ENCODE measurements at regions not wholly inside any gene's neighbourhood (a gene's known extent, or its start where the extent isn't known, plus 50 kb on each side); places are given as distances from the start of the nearest gene placed in this dataset.
A peak's percentile ranks its signal among the peaks of the same experiment; 100 is the strongest.
"Not testable (repeated sequence)": the region's sequence is repeated elsewhere in the genome, so short reads cannot be mapped to it uniquely, and the experiment has no call there.

DNA sequence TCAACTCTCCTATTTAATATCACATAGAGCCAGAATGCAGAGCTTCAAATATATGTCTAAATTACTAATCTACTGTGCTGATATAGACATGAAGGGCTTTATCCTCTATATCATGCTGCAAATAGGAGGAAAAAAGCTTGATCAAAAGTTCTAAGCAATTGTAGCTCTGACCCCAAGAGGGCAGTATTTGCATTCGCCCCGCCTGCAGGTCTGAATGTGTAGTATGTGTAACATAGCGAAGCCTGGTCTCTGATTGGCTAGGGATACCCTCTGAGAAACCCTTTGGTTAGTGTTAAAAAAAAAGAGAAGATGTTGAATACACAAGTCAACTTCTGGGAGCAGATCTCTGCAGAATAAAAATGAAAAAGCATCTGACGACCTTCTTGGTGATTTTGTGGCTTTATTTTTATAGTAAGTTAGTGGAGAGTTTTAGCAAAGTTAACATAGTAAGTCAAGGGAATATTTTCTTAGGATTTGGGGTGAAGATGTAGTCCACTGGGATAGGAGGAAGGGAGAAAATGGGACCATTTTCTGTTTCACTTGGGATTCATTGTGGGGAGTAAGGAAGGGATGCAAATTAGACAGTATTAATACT lies 151.6 kb upstream of the OR4E1 start:
- no TSS peak for BruUV-seq (replicated peaks)
- Mint-ChIP-seq H3K27me3 (ENCODE audit: unreplicated experiment) (peaks cover 54% of the 10 kb centered on the region), H3K4me3 (ENCODE audit: low read depth, unreplicated experiment) (no peak overlapping the region), H3K36me3 (ENCODE audit: insufficient read depth, unreplicated experiment) (no peaks in the 10 kb centered on the region), H3K4me1 (ENCODE audit: low read depth, unreplicated experiment) (no peaks in the 10 kb centered on the region), H3K27ac (ENCODE audit: unreplicated experiment) (no peak overlapping the region), H3K9me3 (ENCODE audit: low read depth, unreplicated experiment) (no peaks in the 10 kb centered on the region)
- TF ChIP-seq, protein P1, sequence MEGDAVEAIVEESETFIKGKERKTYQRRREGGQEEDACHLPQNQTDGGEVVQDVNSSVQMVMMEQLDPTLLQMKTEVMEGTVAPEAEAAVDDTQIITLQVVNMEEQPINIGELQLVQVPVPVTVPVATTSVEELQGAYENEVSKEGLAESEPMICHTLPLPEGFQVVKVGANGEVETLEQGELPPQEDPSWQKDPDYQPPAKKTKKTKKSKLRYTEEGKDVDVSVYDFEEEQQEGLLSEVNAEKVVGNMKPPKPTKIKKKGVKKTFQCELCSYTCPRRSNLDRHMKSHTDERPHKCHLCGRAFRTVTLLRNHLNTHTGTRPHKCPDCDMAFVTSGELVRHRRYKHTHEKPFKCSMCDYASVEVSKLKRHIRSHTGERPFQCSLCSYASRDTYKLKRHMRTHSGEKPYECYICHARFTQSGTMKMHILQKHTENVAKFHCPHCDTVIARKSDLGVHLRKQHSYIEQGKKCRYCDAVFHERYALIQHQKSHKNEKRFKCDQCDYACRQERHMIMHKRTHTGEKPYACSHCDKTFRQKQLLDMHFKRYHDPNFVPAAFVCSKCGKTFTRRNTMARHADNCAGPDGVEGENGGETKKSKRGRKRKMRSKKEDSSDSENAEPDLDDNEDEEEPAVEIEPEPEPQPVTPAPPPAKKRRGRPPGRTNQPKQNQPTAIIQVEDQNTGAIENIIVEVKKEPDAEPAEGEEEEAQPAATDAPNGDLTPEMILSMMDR (IDR thresholded peaks at IDR 0.05; ENCODE audit: unreplicated experiment), result peak; percentile 23
- CTCF ChIA-PET, result interaction anchor here (0.6 to 1.0 kb wide), 3 partner anchors 9 to 57 kb away, joined by 3 to 7 read pairs (median 3); no protein-coding TSS in a partner anchor
- intact Hi-C loops (cut with micrococcal nuclease; ENCODE audit: unreplicated experiment), result no loop called here
- DNase-seq, result peak; percentile 20

DNA sequence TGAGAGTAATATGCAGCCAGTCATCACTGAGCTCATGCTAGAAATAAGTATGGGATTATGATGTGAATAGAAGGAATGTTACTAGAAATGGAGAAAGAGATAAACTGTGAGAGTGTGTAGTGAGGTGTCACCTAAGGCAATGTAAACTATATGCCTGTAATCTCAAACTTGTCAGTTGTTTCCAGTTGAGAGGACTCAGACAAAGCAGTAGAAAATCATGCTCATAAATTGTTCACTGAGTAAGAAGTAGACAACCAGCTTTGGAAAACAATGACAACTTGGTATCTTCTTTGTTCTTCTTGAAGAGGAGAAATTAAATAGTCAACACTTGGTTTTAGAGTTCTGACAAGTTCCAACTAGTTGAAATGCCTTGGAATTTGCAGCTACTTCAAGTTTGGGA lies 148.5 kb upstream of the OR4E1 start:
- Mint-ChIP-seq H3K27me3 (ENCODE audit: unreplicated experiment) (peaks cover 24% of the 10 kb centered on the region), H3K27ac (ENCODE audit: unreplicated experiment) (no peak overlapping the region), H3K4me3 (ENCODE audit: low read depth, unreplicated experiment) (no peak overlapping the region), H3K9me3 (ENCODE audit: low read depth, unreplicated experiment) (peaks cover under 1% of the 10 kb centered on the region), H3K4me1 (ENCODE audit: low read depth, unreplicated experiment) (no peaks in the 10 kb centered on the region), H3K36me3 (ENCODE audit: insufficient read depth, unreplicated experiment) (no peaks in the 10 kb centered on the region)
- intact Hi-C loops (cut with micrococcal nuclease; ENCODE audit: unreplicated experiment), result no loop called here
- BruUV-seq (replicated peaks), result no TSS peak
- TF ChIP-seq, protein P1 (IDR thresholded peaks at IDR 0.05; ENCODE audit: unreplicated experiment), result no peak
- DNase-seq, result no peak
- CTCF ChIA-PET, result no interaction called here

- BruUV-seq (replicated peaks), result no TSS peak
- H3K36me3 Mint-ChIP-seq (ENCODE audit: insufficient read depth, unreplicated experiment), result no peaks in the 10 kb centered on the region
- TF ChIP-seq, protein P1 (IDR thresholded peaks at IDR 0.05; ENCODE audit: unreplicated experiment), result no peak
Observed at GRCh38 chr14:21820631-21821030, 147.0 kb upstream of the OR4E1 start.

DNA sequence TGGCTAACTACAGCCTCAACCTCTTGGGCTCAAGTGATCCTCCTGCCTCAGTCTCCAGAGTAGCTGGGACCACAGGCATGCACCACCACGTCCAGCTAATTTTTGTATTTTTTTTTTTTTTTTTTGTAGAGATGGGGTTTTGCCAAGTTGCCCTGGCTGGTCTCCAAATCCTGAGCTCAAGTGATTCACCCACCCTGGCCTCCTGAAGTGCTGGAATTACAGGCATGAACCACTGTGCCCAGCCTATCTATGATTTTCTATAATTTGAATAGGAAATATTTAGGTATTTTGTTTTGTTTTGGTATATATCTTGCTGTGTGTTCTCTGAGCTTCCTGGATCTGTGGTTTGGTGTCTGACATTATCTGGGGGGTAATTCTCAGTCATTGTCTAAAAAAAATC lies 146.3 kb upstream of the OR4E1 start:
- H3K4me3 Mint-ChIP-seq (ENCODE audit: low read depth, unreplicated experiment); H3K4me1 Mint-ChIP-seq (ENCODE audit: low read depth, unreplicated experiment); H3K27me3 Mint-ChIP-seq (ENCODE audit: unreplicated experiment); H3K27ac Mint-ChIP-seq (ENCODE audit: unreplicated experiment); BruUV-seq (replicated peaks); H3K36me3 Mint-ChIP-seq (ENCODE audit: insufficient read depth, unreplicated experiment); H3K9me3 Mint-ChIP-seq (ENCODE audit: low read depth, unreplicated experiment); intact Hi-C loops (cut with micrococcal nuclease; ENCODE audit: unreplicated experiment): not testable (repeated sequence)
- CTCF ChIA-PET, result interaction anchor here (0.7 to 1.2 kb wide), 3 partner anchors 8 to 867 kb away, joined by 3 to 6 read pairs (median 3); no protein-coding TSS in a partner anchor
- DNase-seq, result peak; percentile 10

More at GRCh38 chr14:21820631-21821030, 147.0 kb upstream of the OR4E1 start:
- intact Hi-C loops (cut with micrococcal nuclease; ENCODE audit: unreplicated experiment), result no loop called here
- Mint-ChIP-seq H3K9me3 (ENCODE audit: low read depth, unreplicated experiment) (peaks cover 5% of the 10 kb centered on the region), H3K4me1 (ENCODE audit: low read depth, unreplicated experiment) (no peaks in the 10 kb centered on the region), H3K27me3 (ENCODE audit: unreplicated experiment) (peaks cover 9% of the 10 kb centered on the region), H3K4me3 (ENCODE audit: low read depth, unreplicated experiment) (no peak overlapping the region), H3K27ac (ENCODE audit: unreplicated experiment) (no peak overlapping the region)
- DNase-seq, result no peak
- CTCF ChIA-PET, result interaction anchor here (1.2 kb wide), 1 partner anchor 9 kb away, joined by 3 read pairs; no protein-coding TSS in a partner anchor

- DNase-seq; CTCF ChIA-PET; H3K4me3 Mint-ChIP-seq (ENCODE audit: low read depth, unreplicated experiment); H3K4me1 Mint-ChIP-seq (ENCODE audit: low read depth, unreplicated experiment); H3K27me3 Mint-ChIP-seq (ENCODE audit: unreplicated experiment); BruUV-seq (replicated peaks); H3K27ac Mint-ChIP-seq (ENCODE audit: unreplicated experiment); H3K36me3 Mint-ChIP-seq (ENCODE audit: insufficient read depth, unreplicated experiment); intact Hi-C loops (cut with micrococcal nuclease; ENCODE audit: unreplicated experiment); H3K9me3 Mint-ChIP-seq (ENCODE audit: low read depth, unreplicated experiment): not testable (repeated sequence)
Observed at GRCh38 chr14:21817010-21817409, 143.4 kb upstream of the OR4E1 start.

Measured in Calu3 (cell line).